IPS-NIHi11 (cell line): ENCODE measurements at regions not wholly inside any gene's neighbourhood (a gene's known extent, or its start where the extent isn't known, plus 50 kb on each side); places are given as distances from the start of the nearest gene placed in this dataset.
"Not testable (repeated sequence)": the region's sequence is repeated elsewhere in the genome, so short reads cannot be mapped to it uniquely, and the experiment has no call there.

ENCODE experiments used
- DNase-seq: peaks from one replicate; pipeline ENCODE4 v3.0.0; 2012; ENCODE audit warnings: mixed read lengths, low spot score

GRCh38 chr4:143819029-143819428 is 86.3 kb downstream of the GYPE start:
- DNase-seq = no peak

- DNase-seq = not testable (repeated sequence)
These were observed 87.5 kb downstream of the GYPE start for GRCh38 chr4:143817866-143818265.

GRCh38 chr4:143815375-143815774 is 90.0 kb downstream of the GYPE start:
- DNase-seq = not testable (repeated sequence)

- not testable (repeated sequence) for DNase-seq
These were observed 91.8 kb downstream of the GYPE start for GRCh38 chr4:143813431-143814154.

- not testable (repeated sequence) for DNase-seq
These were observed 91.2 kb upstream of the FREM3 start for GRCh38 chr4:143791693-143792092.

- not testable (repeated sequence) for DNase-seq
These were observed 90.0 kb upstream of the FREM3 start for GRCh38 chr4:143790425-143790824.

- DNase-seq = not testable (repeated sequence)
These were observed 89.1 kb upstream of the FREM3 start for GRCh38 chr4:143789618-143790017.

- no peak for DNase-seq
These were observed 84.1 kb upstream of the FREM3 start for GRCh38 chr4:143784567-143784966.

GRCh38 chr4:143782521-143782920 is 82.0 kb upstream of the FREM3 start:
- no peak for DNase-seq

GRCh38 chr4:143773998-143774895 is 73.8 kb upstream of the FREM3 start:
- DNase-seq = peak; percentile 62

- no peak for DNase-seq
These were observed 70.8 kb upstream of the FREM3 start for GRCh38 chr4:143771269-143771668.

GRCh38 chr4:143768007-143768591 is 67.6 kb upstream of the FREM3 start:
- DNase-seq = no peak

GRCh38 chr4:143763587-143763986 is 63.1 kb upstream of the FREM3 start:
- DNase-seq = no peak

- no peak for DNase-seq
These were observed 62.0 kb upstream of the FREM3 start for GRCh38 chr4:143762511-143762910.
